ENCODE measurements at regions not wholly inside any gene's neighbourhood (a gene's known extent, or its start where the extent isn't known, plus 50 kb on each side); places are given as distances from the start of the nearest gene placed in this dataset.

DNA sequence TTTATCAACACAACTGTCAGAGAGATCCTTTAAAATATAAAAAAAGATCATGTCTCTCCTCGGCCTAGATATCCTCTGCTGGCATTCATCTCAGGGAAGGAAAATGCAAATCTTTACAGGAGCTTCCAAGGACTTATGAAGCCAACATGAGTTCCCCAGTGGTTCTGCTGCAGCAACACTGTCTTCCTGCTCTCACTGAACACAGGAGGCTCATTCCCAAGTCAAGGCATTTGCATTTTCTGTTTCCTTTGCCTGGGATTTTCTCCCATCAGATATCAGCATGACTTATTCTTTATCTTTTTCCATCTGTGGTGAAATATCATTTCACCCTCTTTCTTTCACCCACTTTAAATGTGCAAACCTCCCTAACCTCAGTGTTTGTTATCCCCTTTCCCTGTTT lies 513.8 kb upstream of the ZP4 start:
- H3K4me3 Mint-ChIP-seq = no peak overlapping the region
- WGBS (ENCODE audit: insufficient coverage) = 67% methylated on average over 1 of the region's 1 CpG
- intact Hi-C loops (cut with micrococcal nuclease) = no loop called here

DNA sequence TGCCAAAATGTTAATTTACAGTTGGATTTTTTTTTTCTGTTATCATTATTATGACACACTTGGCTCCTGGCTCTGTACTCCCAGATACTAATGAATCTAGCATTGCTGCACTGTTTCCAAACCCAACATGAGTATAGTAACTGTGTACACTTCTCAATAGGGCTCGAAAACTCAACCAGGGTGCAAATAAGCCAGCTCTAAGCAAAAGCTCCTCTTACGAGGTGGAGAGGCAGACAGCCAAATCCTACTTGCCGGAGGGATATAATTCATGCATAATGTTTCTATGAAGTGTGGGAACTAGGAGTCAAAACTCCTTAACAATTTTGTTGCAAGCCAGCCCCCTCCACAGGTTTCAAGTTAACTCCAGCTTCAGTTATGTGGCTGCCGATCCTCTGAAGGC lies 510.4 kb upstream of the ZP4 start:
- POLR2A ChIA-PET = no interaction called here
- H2AFZ ChIP-seq (ENCODE audit: insufficient read depth, low read depth, low read length, poor library complexity, severe bottlenecking) = no peak overlapping the region
- H3K9ac ChIP-seq (ENCODE audit: low read length) = no peak overlapping the region
- CTCF ChIA-PET = no interaction called here
- no peak overlapping the region for H3K4me3 ChIP-seq (ENCODE audit: control extremely low read depth in 1 of 5, extremely low read depth in 1 of 5, insufficient read depth in 1 of 5, low read depth in 2 of 5, low read length in 4 of 5)
- DNase-seq (no peak), ATAC-seq (ENCODE audit: low read depth) (no peak)
- H3K36me3 ChIP-seq (replicated peaks in 1 of 2; ENCODE audit: control extremely low read depth in 1 of 2, control insufficient read depth in 1 of 2, extremely low read depth in 1 of 2, insufficient read depth in 2 of 2, low read length in 1 of 2) = no peaks in the 10 kb centered on the region
- no peak overlapping the region for H3K27ac ChIP-seq (ENCODE audit: low read length in 2 of 2)
- no CpG with 5 or more reads among the region's 4 CpGs for WGBS (ENCODE audit: insufficient coverage)
- H3K9me3 Mint-ChIP-seq (ENCODE audit: insufficient read depth) = peaks cover 2% of the 10 kb centered on the region
- H4K20me1 ChIP-seq (ENCODE audit: control insufficient read depth, insufficient read depth, low read length, poor library complexity, severe bottlenecking) = no peaks in the 10 kb centered on the region
- no peak overlapping the region for H3K27ac Mint-ChIP-seq
- TF ChIP-seq, protein P1, sequence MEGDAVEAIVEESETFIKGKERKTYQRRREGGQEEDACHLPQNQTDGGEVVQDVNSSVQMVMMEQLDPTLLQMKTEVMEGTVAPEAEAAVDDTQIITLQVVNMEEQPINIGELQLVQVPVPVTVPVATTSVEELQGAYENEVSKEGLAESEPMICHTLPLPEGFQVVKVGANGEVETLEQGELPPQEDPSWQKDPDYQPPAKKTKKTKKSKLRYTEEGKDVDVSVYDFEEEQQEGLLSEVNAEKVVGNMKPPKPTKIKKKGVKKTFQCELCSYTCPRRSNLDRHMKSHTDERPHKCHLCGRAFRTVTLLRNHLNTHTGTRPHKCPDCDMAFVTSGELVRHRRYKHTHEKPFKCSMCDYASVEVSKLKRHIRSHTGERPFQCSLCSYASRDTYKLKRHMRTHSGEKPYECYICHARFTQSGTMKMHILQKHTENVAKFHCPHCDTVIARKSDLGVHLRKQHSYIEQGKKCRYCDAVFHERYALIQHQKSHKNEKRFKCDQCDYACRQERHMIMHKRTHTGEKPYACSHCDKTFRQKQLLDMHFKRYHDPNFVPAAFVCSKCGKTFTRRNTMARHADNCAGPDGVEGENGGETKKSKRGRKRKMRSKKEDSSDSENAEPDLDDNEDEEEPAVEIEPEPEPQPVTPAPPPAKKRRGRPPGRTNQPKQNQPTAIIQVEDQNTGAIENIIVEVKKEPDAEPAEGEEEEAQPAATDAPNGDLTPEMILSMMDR (IDR thresholded peaks at IDR 0.05) = no peak
- no peak for TF ChIP-seq EZH2 (IDR thresholded peaks at IDR 0.05; ENCODE audit: borderline replicate concordance, insufficient read depth, low read depth, low read length, poor library complexity, severe bottlenecking)
- H3K4me3 Mint-ChIP-seq = no peak overlapping the region
- no peak overlapping the region for H3K4me2 ChIP-seq (replicated peaks; ENCODE audit: low read depth, low read length, poor library complexity, severe bottlenecking)
- H3K27me3 ChIP-seq (replicated peaks in 1 of 4; ENCODE audit: control extremely low read depth in 1 of 4, control insufficient read depth in 3 of 4, insufficient read depth in 4 of 4, low read length in 3 of 4) = no peaks in the 10 kb centered on the region
- no peaks in the 10 kb centered on the region for H3K4me1 Mint-ChIP-seq
- no peaks in the 10 kb centered on the region for H3K79me2 ChIP-seq (ENCODE audit: control insufficient read depth, insufficient read depth, low read length)
- H3K27me3 Mint-ChIP-seq = no peaks in the 10 kb centered on the region
- intact Hi-C loops (cut with micrococcal nuclease) = no loop called here
- H3K9me3 ChIP-seq (ENCODE audit: control extremely low read depth in 1 of 3, control insufficient read depth in 2 of 3, insufficient read depth in 1 of 3, low read length in 2 of 3) = peaks cover 0 to 3% (median 0%) of the 10 kb centered on the region in 3 donors
- no peaks in the 10 kb centered on the region for H3K4me1 ChIP-seq (ENCODE audit: control insufficient read depth in 2 of 2, insufficient read depth in 2 of 2, low read length in 2 of 2)

More for the DNA sequence above, 513.8 kb upstream of the ZP4 start:
- CTCF ChIA-PET = no interaction called here
- no peaks in the 10 kb centered on the region for H3K79me2 ChIP-seq (ENCODE audit: control insufficient read depth, insufficient read depth, low read length)
- no peak for ATAC-seq (ENCODE audit: low read depth)
- no peaks in the 10 kb centered on the region for H3K27me3 Mint-ChIP-seq
- H3K9ac ChIP-seq (ENCODE audit: low read length) = no peak overlapping the region
- POLR2A ChIA-PET = no interaction called here
- no peaks in the 10 kb centered on the region for H3K27me3 ChIP-seq (replicated peaks in 1 of 4; ENCODE audit: control extremely low read depth in 1 of 4, control insufficient read depth in 3 of 4, insufficient read depth in 4 of 4, low read length in 3 of 4)
- TF ChIP-seq, protein P1 (IDR thresholded peaks at IDR 0.05) = no peak
- no peak for TF ChIP-seq EZH2 (IDR thresholded peaks at IDR 0.05; ENCODE audit: borderline replicate concordance, insufficient read depth, low read depth, low read length, poor library complexity, severe bottlenecking)
- no peak overlapping the region for H3K4me3 ChIP-seq (ENCODE audit: control extremely low read depth in 1 of 5, extremely low read depth in 1 of 5, insufficient read depth in 1 of 5, low read depth in 2 of 5, low read length in 4 of 5)
- H3K4me2 ChIP-seq (replicated peaks; ENCODE audit: low read depth, low read length, poor library complexity, severe bottlenecking) = no peak overlapping the region
- peaks cover 1% of the 10 kb centered on the region for H3K9me3 Mint-ChIP-seq (ENCODE audit: insufficient read depth)
- H3K36me3 ChIP-seq (replicated peaks in 1 of 2; ENCODE audit: control extremely low read depth in 1 of 2, control insufficient read depth in 1 of 2, extremely low read depth in 1 of 2, insufficient read depth in 2 of 2, low read length in 1 of 2) = no peaks in the 10 kb centered on the region
- DNase-seq = no peak
- H3K27ac Mint-ChIP-seq = no peak overlapping the region
- no peaks in the 10 kb centered on the region for H3K4me1 Mint-ChIP-seq
- H3K27ac ChIP-seq (ENCODE audit: low read length in 2 of 2) = no peak overlapping the region
- no peaks in the 10 kb centered on the region for H4K20me1 ChIP-seq (ENCODE audit: control insufficient read depth, insufficient read depth, low read length, poor library complexity, severe bottlenecking)
- H3K9me3 ChIP-seq (ENCODE audit: control extremely low read depth in 1 of 3, control insufficient read depth in 2 of 3, insufficient read depth in 1 of 3, low read length in 2 of 3) = peaks cover 0 to 3% (median 0%) of the 10 kb centered on the region in 3 donors
- H2AFZ ChIP-seq (ENCODE audit: insufficient read depth, low read depth, low read length, poor library complexity, severe bottlenecking) = no peak overlapping the region
- H3K4me1 ChIP-seq (ENCODE audit: control insufficient read depth in 2 of 2, insufficient read depth in 2 of 2, low read length in 2 of 2) = no peaks in the 10 kb centered on the region

All from B cell (primary cell).